ENCODE measurements at regions not wholly inside any gene's neighbourhood (a gene's known extent, or its start where the extent isn't known, plus 50 kb on each side); places are given as distances from the start of the nearest gene placed in this dataset.
"Not testable (repeated sequence)": the region's sequence is repeated elsewhere in the genome, so short reads cannot be mapped to it uniquely, and the experiment has no call there.

GRCh38 chr17:70321352-70321751 is 152.0 kb downstream of the KCNJ2 start:
- TF ChIP-seq CTCF (IDR thresholded peaks at IDR 0.05; ENCODE audit: borderline replicate concordance): no peak

GRCh38 chr17:70323269-70323668 is 153.9 kb downstream of the KCNJ2 start:
- no peak for TF ChIP-seq CTCF (IDR thresholded peaks at IDR 0.05; ENCODE audit: borderline replicate concordance)
- H3K27ac ChIP-seq (replicated peaks): no peak overlapping the region
- no peaks in the 10 kb centered on the region for H3K27me3 ChIP-seq (ENCODE audit: low read depth)
- no peak for DNase-seq
- H3K4me3 ChIP-seq: no peak overlapping the region
- peaks cover 7% of the 10 kb centered on the region for H3K4me1 ChIP-seq
- H3K9me3 ChIP-seq (replicated peaks): no peaks in the 10 kb centered on the region
- intact Hi-C loops (cut with micrococcal nuclease): no loop called here
- no peaks in the 10 kb centered on the region for H3K36me3 ChIP-seq

More at GRCh38 chr17:70321352-70321751, 152.0 kb downstream of the KCNJ2 start:
- Histone ChIP-seq H3K27ac (replicated peaks) (no peak overlapping the region), H3K9me3 (replicated peaks) (no peaks in the 10 kb centered on the region), H3K27me3 (ENCODE audit: low read depth) (no peaks in the 10 kb centered on the region), H3K4me1 (peaks cover 24% of the 10 kb centered on the region), H3K4me3 (no peak overlapping the region), H3K36me3 (no peaks in the 10 kb centered on the region)
- no peak for DNase-seq
- intact Hi-C loops (cut with micrococcal nuclease): no loop called here

GRCh38 chr17:70324031-70324430 is 154.7 kb downstream of the KCNJ2 start:
- no peak overlapping the region for H3K27ac ChIP-seq (replicated peaks)
- no peak for DNase-seq
- no peak for TF ChIP-seq CTCF (IDR thresholded peaks at IDR 0.05; ENCODE audit: borderline replicate concordance)
- H3K27me3 ChIP-seq (ENCODE audit: low read depth): no peaks in the 10 kb centered on the region
- H3K4me3 ChIP-seq: no peak overlapping the region
- no peaks in the 10 kb centered on the region for H3K9me3 ChIP-seq (replicated peaks)
- H3K36me3 ChIP-seq: no peaks in the 10 kb centered on the region
- intact Hi-C loops (cut with micrococcal nuclease): no loop called here
- H3K4me1 ChIP-seq: peaks cover 7% of the 10 kb centered on the region

GRCh38 chr17:70327279-70327678 is 157.9 kb downstream of the KCNJ2 start:
- TF ChIP-seq CTCF (IDR thresholded peaks at IDR 0.05; ENCODE audit: borderline replicate concordance): no peak
- H3K4me3 ChIP-seq: no peak overlapping the region
- peaks cover 4% of the 10 kb centered on the region for H3K9me3 ChIP-seq (replicated peaks)
- no peaks in the 10 kb centered on the region for H3K27me3 ChIP-seq (ENCODE audit: low read depth)
- intact Hi-C loops (cut with micrococcal nuclease): no loop called here
- no peak overlapping the region for H3K27ac ChIP-seq (replicated peaks)
- H3K4me1 ChIP-seq: no peaks in the 10 kb centered on the region
- DNase-seq: no peak
- no peaks in the 10 kb centered on the region for H3K36me3 ChIP-seq

GRCh38 chr17:70327723-70328122 is 158.4 kb downstream of the KCNJ2 start:
- no peaks in the 10 kb centered on the region for H3K36me3 ChIP-seq
- intact Hi-C loops (cut with micrococcal nuclease): no loop called here
- no peak overlapping the region for H3K27ac ChIP-seq (replicated peaks)
- no peaks in the 10 kb centered on the region for H3K27me3 ChIP-seq (ENCODE audit: low read depth)
- no peak for TF ChIP-seq CTCF (IDR thresholded peaks at IDR 0.05; ENCODE audit: borderline replicate concordance)
- peaks cover 4% of the 10 kb centered on the region for H3K9me3 ChIP-seq (replicated peaks)
- DNase-seq: no peak
- H3K4me1 ChIP-seq: no peaks in the 10 kb centered on the region
- H3K4me3 ChIP-seq: no peak overlapping the region

GRCh38 chr17:70329721-70330120 is 160.4 kb downstream of the KCNJ2 start:
- Histone ChIP-seq H3K27me3 (ENCODE audit: low read depth) (no peaks in the 10 kb centered on the region), H3K4me3 (no peak overlapping the region), H3K9me3 (replicated peaks) (peaks cover 4% of the 10 kb centered on the region), H3K27ac (replicated peaks) (no peak overlapping the region), H3K4me1 (no peaks in the 10 kb centered on the region), H3K36me3 (no peaks in the 10 kb centered on the region)
- no peak for DNase-seq
- TF ChIP-seq CTCF (IDR thresholded peaks at IDR 0.05; ENCODE audit: borderline replicate concordance): no peak
- intact Hi-C loops (cut with micrococcal nuclease): no loop called here

- H3K4me1 ChIP-seq; DNase-seq; H3K27ac ChIP-seq (replicated peaks); H3K4me3 ChIP-seq; intact Hi-C loops (cut with micrococcal nuclease); H3K27me3 ChIP-seq (ENCODE audit: low read depth); H3K36me3 ChIP-seq; H3K9me3 ChIP-seq (replicated peaks): not testable (repeated sequence)
Observed at GRCh38 chr17:70331066-70331465, 161.7 kb downstream of the KCNJ2 start.
